Heart left ventricle (tissue), 13 donors: ENCODE measurements at regions not wholly inside any gene's neighbourhood (a gene's known extent, or its start where the extent isn't known, plus 50 kb on each side); places are given as distances from the start of the nearest gene placed in this dataset.

Experiments used
- POLR2A ChIP-seq, 2 donors: fragments of 450-650 bp; IDR thresholded peaks; one replicate each; pipeline ENCODE4 v1.6.1; 2017; ENCODE audit warnings: antibody characterized with exemption in 2 of 2, mild to moderate bottlenecking in 2 of 2, moderate library complexity in 2 of 2
- TF ChIP-seq, protein P1 (sequence below), 12 donors: fragments of 200-600 bp; sonication (generic) in 4 of 12; IDR thresholded peaks; one replicate each; pipeline versions ENCODE4 v1.5.0 to v1.8.0; 2018 to 2022; ENCODE audit warnings: antibody characterized with exemption in 12 of 12, mild to moderate bottlenecking in 5 of 12
- donor health status: ischemic (EF 13 %, LVEDD 7.1; RV severe dilation, severe dysfunction).
- donor health status: DM: no; HTN: yes; CAD: no.
- donor health status: DM: no; HTN: no; CAD: no.
- donor health status: ischemic (EF 25% LVEDD 6.9; RV normal size, moderate dysfunction).
- donor health status: ischemic (EF 25% LVEDD 5.7; RV mildly dilated, moderate dysfunction).
- donor health status: ischemic (EF 35%, LVEDD 5.7; RV mildly dilated, moderate dysfunction).
- donor health status: nonischemic (EF 11% LVEDD 7.7; RV severe dilation, severe dysfunction).
- donor health status: DM: yes; HTN: yes; CAD: no.
- donor health status: PGD.
- donor health status: ischemic (EF 29% LVEDD 5.4; RV normal size, mild dysfunction).
- donor health status: nonischemic (EF 23%, LVEDD 6.1; RV moderate dilation, normal function).

GRCh38 chr12:115405471-115405860 lies 721.5 kb upstream of the TBX3 start:
- no peak for TF ChIP-seq POLR2A (IDR thresholded peaks at IDR 0.05)
- TF ChIP-seq, protein P1, sequence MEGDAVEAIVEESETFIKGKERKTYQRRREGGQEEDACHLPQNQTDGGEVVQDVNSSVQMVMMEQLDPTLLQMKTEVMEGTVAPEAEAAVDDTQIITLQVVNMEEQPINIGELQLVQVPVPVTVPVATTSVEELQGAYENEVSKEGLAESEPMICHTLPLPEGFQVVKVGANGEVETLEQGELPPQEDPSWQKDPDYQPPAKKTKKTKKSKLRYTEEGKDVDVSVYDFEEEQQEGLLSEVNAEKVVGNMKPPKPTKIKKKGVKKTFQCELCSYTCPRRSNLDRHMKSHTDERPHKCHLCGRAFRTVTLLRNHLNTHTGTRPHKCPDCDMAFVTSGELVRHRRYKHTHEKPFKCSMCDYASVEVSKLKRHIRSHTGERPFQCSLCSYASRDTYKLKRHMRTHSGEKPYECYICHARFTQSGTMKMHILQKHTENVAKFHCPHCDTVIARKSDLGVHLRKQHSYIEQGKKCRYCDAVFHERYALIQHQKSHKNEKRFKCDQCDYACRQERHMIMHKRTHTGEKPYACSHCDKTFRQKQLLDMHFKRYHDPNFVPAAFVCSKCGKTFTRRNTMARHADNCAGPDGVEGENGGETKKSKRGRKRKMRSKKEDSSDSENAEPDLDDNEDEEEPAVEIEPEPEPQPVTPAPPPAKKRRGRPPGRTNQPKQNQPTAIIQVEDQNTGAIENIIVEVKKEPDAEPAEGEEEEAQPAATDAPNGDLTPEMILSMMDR (IDR thresholded peaks at IDR 0.05), result no peak
